Ectodermal cell (in vitro differentiated cells): ENCODE measurements at regions not wholly inside any gene's neighbourhood (a gene's known extent, or its start where the extent isn't known, plus 50 kb on each side); places are given as distances from the start of the nearest gene placed in this dataset.

Experiments
- H3K27ac ChIP-seq: 2 replicates; pipeline ENCODE4 v1.7.0; 2013; ENCODE audit warnings: mild to moderate bottlenecking, low read depth, low read length; ENCODE audit not compliant: insufficient read depth, poor library complexity, severe bottlenecking
- H3K27me3 ChIP-seq: 2 replicates; pipeline ENCODE4 v1.7.0; 2013; ENCODE audit warnings: mild to moderate bottlenecking, low read length; ENCODE audit not compliant: insufficient read depth, control insufficient read depth, poor library complexity, severe bottlenecking
- H3K36me3 ChIP-seq: one replicate; pipeline ENCODE4 v1.7.0; 2013; ENCODE audit warnings: low read length; ENCODE audit not compliant: control insufficient read depth, insufficient read depth
- H3K4me1 ChIP-seq: one replicate; pipeline ENCODE4 v1.7.0; 2013; ENCODE audit warnings: low read length; ENCODE audit not compliant: control insufficient read depth, insufficient read depth
- H3K4me3 ChIP-seq: 2 replicates; pipeline ENCODE4 v1.7.0; 2013; ENCODE audit warnings: low read depth, low read length, control low read depth; ENCODE audit not compliant: insufficient read depth
- H3K9me3 ChIP-seq: 2 replicates; pipeline ENCODE4 v1.7.0; 2013; ENCODE audit warnings: mild to moderate bottlenecking, low read length, moderate library complexity; ENCODE audit not compliant: control insufficient read depth
- WGBS, 2 experiments: methylation state at CpG; one replicate each; pipeline ENCODE4 v1.1.7; 2013; ENCODE audit warnings: missing lambda C conversion rate in 2 of 2; 5-methylcytosine and 5-hydroxymethylcytosine counted together

DNA sequence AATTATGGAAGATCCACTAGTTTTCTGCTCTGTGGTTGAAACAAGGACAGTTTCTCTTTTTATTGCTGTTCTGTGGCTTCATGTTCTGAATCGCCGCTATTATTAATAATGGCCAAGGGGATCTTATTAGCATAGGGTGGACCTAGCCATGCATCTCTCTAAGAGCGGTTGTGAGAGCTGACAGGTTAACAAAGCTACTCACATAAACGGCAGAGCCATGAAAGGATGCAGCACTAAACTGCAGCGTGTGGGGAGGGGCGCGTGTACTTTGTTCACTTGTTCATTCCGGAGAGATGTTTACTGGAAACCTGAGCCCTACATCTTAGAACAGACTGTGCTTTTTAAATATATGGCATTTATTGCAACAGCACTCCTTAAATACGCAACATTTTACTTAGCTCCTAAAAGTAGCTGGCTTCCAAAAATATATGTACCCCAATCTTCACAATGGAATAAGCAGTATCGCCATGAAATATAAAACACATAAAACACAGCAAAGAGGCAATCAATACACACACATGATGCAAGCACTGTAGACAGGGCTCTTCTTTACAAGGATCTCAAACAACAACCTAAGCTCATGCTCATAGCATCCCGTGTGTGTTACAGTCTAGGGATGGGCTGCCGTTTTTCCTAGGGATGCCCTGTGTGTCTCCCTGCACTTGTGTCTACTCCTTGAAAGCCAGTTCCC is 424.6 kb downstream of the MED10 start:
- no peaks in the 10 kb centered on the region for H3K9me3 ChIP-seq
- no peaks in the 10 kb centered on the region for H3K4me1 ChIP-seq
- no peak overlapping the region for H3K27ac ChIP-seq
- 89 to 90% methylated on average over 11 to 12 of the region's 12 CpGs for WGBS, 2 experiments
- H3K4me3 ChIP-seq, result no peak overlapping the region
- no peaks in the 10 kb centered on the region for H3K36me3 ChIP-seq
- H3K27me3 ChIP-seq, result peaks cover 9% of the 10 kb centered on the region

DNA sequence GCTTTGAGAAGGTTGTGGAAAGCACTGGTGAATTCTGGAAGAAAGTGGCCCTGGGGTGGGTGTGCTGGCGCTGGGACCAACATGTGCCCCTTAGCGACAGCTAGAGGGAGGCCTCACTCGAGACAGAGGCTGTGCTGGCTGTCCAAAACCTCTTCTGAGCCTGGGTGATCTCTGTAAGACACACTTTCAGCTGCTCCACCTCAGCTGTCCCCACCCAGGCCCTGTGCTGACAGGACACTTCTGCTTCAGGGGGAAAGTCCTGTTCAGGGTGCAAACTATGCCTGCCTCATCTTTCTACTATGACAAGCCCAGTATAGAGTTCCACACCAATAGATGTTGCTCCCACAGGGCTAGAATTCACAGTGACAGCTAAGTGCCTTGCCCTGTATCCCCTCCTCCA is 426.4 kb downstream of the MED10 start:
- Histone ChIP-seq H3K27me3 (peaks cover 9% of the 10 kb centered on the region), H3K9me3 (no peaks in the 10 kb centered on the region)
- WGBS, 2 experiments, result 88% methylated on average over 3 of the region's 3 CpGs

DNA sequence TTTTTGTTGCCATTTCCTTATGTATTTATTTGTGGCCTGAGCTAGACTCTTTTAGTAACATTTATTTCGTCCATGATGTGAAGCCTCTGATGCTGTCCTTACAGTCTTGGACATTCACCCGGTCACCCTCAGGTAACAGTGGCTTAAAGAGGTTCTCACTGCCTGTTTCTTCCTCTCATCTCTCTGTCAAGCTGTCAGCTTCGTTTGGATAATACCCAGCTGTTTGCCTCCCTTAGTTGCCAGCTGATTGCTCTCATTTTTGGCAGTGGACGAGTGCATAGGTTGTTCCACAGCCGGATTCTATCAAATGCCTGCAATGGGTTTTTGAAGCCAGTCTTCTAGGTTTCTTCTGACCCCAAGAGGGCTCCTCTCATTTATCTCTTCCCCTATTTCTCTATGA is 427.7 kb downstream of the MED10 start:
- 86 to 89% methylated on average over 5 of the region's 5 CpGs for WGBS, 2 experiments
- H3K27ac ChIP-seq, result no peak overlapping the region
- H3K27me3 ChIP-seq, result peaks cover 9% of the 10 kb centered on the region
- H3K4me3 ChIP-seq, result no peak overlapping the region
- no peaks in the 10 kb centered on the region for H3K4me1 ChIP-seq
- H3K36me3 ChIP-seq, result no peaks in the 10 kb centered on the region
- H3K9me3 ChIP-seq, result no peaks in the 10 kb centered on the region

More for the DNA sequence above, 426.4 kb downstream of the MED10 start:
- Histone ChIP-seq H3K4me3 (no peak overlapping the region), H3K27ac (no peak overlapping the region), H3K4me1 (no peaks in the 10 kb centered on the region), H3K36me3 (no peaks in the 10 kb centered on the region)

DNA sequence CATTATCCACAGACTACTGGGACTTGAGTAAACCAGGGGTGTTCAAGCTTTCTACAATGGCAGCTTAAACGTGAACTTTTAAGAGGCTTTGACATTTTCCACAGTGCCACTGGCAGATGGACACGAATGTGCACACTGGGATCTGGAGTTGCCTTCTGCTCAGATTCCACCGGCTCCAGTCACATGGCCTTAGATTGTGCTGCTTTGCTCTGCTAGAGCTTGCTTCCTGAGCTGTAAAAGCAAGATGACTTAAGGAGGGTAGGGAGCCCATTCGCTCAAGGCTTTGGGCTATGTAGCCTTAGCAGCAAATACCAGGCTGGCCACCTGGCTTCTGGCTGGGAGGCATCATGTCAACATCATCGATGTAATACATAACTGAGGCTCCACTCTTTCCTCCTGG is 436.9 kb downstream of the MED10 start:
- 95 to 96% methylated on average over 5 of the region's 5 CpGs for WGBS, 2 experiments
- no peaks in the 10 kb centered on the region for H3K4me1 ChIP-seq
- H3K9me3 ChIP-seq, result no peaks in the 10 kb centered on the region
- H3K36me3 ChIP-seq, result no peaks in the 10 kb centered on the region
- no peak overlapping the region for H3K4me3 ChIP-seq
- no peaks in the 10 kb centered on the region for H3K27me3 ChIP-seq
- H3K27ac ChIP-seq, result no peak overlapping the region

DNA sequence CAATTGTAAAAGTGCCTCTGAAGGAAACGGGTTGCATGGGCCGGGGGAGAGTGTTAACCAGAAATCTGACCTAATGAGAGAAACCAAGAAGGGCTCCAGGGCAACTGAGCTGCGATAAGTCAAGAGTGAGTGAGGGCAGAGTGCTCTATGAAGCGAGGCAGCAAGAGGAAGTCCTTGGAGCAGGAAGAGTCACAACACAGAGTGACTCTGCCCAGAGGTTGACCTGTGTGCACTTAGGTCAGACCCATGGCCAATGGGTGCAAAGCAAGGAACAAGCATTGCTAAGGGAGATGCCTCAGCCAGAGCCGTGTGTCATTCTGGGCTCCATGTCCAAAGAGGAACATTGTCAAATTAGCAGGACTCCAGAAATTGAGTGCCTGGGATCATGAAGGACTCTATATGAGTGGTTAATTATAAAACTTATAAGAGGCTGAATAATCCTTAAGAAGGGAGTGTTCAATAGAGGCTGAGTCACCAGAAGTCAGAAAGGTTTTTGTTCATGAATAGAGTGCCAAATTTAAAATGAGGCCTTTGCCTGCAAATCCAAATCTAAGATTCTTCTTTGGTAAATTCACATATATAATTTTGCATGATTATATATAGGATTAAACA is 438.5 kb downstream of the MED10 start:
- Histone ChIP-seq H3K4me1 (no peaks in the 10 kb centered on the region), H3K4me3 (no peak overlapping the region), H3K36me3 (no peaks in the 10 kb centered on the region), H3K9me3 (no peaks in the 10 kb centered on the region), H3K27ac (no peak overlapping the region), H3K27me3 (no peaks in the 10 kb centered on the region)
- 92 to 94% methylated on average over 5 of the region's 5 CpGs for WGBS, 2 experiments

DNA sequence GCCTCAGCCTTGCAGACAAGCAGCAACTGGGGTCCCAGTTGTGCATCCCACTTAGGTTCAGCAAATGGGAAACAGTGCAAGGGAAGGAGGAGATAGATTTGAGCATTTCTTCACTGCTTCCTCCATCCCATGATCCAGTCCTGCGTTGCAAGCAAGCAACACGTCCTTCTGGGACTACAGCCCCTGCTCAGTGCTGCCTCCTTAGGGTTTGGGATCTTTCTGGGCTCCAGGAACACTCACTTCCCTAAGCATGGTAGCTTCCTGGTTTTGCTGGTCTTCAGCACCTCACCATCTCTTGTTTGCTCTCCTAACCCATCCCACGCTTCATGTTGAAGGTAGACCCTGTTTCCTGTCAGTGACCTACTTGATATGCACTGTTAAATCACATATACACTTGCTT is 444.7 kb downstream of the MED10 start:
- Histone ChIP-seq H3K4me3 (no peak overlapping the region), H3K4me1 (peaks cover 3% of the 10 kb centered on the region), H3K36me3 (no peaks in the 10 kb centered on the region), H3K9me3 (no peaks in the 10 kb centered on the region), H3K27me3 (no peaks in the 10 kb centered on the region), H3K27ac (no peak overlapping the region)
- WGBS, 2 experiments, result 78 to 83% methylated on average over 3 of the region's 3 CpGs

DNA sequence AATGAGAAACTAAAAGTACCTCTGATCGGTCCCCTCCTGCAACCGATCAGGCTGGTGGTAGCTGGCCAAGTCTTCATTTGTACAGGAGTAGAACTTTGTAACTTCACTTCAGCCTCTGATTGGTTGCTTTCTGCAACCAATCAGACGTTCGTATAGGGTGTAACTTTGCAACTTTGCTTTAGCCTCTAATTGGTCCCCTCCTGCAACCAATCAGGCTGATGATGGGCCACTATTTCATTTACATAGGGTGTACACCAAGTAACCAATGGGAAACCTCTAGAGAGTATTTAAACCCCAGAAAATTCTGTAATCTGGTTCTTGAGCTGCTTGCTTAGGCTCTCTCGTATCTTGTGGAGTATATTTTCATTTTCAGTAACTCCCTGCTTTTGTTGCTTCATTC is 445.5 kb downstream of the MED10 start:
- no peaks in the 10 kb centered on the region for H3K36me3 ChIP-seq
- H3K9me3 ChIP-seq, result no peaks in the 10 kb centered on the region
- H3K27ac ChIP-seq, result no peak overlapping the region
- H3K27me3 ChIP-seq, result no peaks in the 10 kb centered on the region
- WGBS, 2 experiments, result 93 to 95% methylated on average over 5 of the region's 5 CpGs
- H3K4me1 ChIP-seq, result peaks cover 3% of the 10 kb centered on the region
- H3K4me3 ChIP-seq, result no peak overlapping the region

DNA sequence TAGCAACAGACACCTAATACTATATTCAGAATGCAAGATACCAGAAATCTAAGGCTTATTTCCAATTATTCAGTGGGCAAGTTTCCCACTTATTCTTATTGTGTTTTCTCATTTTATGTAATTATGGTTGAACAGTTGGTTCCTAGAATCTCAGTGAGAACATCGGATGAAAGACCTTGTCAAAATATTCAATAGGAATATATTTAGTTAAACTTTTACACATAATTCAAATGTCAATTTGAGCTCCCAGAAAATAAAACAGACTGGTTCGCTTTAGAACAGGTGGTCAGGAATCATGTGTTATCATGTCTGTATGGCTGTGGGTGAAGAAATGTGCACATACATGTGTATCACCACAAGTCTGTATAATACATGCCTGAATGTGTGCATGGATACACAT is 447.8 kb downstream of the MED10 start:
- H3K36me3 ChIP-seq, result no peaks in the 10 kb centered on the region
- peaks cover 3% of the 10 kb centered on the region for H3K4me1 ChIP-seq
- 100% methylated on average over 1 of the region's 2 CpGs for WGBS, 2 experiments
- no peak overlapping the region for H3K27ac ChIP-seq
- H3K9me3 ChIP-seq, result no peaks in the 10 kb centered on the region
- no peak overlapping the region for H3K4me3 ChIP-seq
- H3K27me3 ChIP-seq, result no peaks in the 10 kb centered on the region

DNA sequence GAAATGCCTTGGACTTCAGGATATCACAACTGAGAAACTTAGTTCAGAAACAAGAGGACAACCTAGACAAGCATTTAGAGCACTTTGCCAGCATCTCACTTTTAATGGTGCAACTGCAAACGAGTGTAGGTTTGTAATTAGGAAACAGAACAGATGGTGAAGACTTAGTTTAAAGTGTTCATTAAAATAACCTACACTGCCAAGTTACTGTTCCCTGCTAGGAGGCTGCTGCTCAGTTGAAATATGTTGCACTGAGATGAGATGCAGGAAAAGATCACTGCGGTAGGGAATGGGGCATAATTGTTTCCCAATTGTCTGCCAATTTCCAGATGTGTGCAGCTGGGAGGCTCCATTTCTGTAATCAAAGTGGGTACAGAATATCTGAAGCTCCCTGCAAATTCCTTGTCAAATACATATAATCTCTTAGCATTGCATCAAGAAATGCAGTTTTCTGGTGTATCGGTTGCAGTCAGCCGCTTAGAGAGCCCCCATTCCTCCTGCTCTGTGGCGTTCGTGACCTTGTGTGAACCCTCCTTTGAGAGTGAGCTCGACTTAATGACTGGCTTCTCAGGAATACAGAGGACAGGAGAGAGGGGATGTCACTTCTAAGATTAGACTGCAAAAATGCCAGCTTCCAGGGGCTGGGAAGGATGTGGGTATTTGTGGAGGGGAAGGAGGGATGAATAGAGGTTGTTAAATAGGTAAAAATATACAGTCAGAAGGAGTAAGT is 448.9 kb downstream of the MED10 start:
- no peak overlapping the region for H3K27ac ChIP-seq
- H3K27me3 ChIP-seq, result no peaks in the 10 kb centered on the region
- no peaks in the 10 kb centered on the region for H3K9me3 ChIP-seq
- peaks cover 3% of the 10 kb centered on the region for H3K4me1 ChIP-seq
- no peak overlapping the region for H3K4me3 ChIP-seq
- H3K36me3 ChIP-seq, result no peaks in the 10 kb centered on the region
- 88 to 90% methylated on average over 7 of the region's 7 CpGs for WGBS, 2 experiments

DNA sequence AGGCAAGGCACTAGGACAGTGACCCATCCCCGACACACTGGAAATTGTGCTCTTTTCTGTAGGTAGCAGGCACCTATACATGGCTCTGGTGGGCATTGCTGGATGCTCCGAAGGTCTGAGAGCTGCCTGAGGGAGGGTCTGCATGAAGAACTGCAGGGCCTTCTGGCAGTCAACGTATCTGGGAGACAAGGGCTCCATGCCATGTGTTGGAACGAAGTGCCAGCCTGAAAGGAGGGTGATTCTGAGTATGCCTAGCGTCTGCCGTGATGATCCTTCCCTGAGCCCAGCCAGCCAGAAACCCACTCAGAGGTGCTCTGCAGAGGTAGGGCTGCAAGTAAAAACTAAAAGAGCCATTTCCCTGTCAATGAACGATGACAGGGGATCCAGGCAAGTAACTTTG is 453.2 kb downstream of the MED10 start:
- Histone ChIP-seq H3K4me1 (peaks cover 3% of the 10 kb centered on the region), H3K27me3 (no peaks in the 10 kb centered on the region), H3K4me3 (no peak overlapping the region), H3K9me3 (no peaks in the 10 kb centered on the region), H3K36me3 (no peaks in the 10 kb centered on the region), H3K27ac (no peak overlapping the region)
- 93 to 97% methylated on average over 7 of the region's 7 CpGs for WGBS, 2 experiments
